Liver (tissue), 8 donors: ENCODE measurements at regions not wholly inside any gene's neighbourhood (a gene's known extent, or its start where the extent isn't known, plus 50 kb on each side); places are given as distances from the start of the nearest gene placed in this dataset.

ENCODE experiments used
- DNase-seq: peaks from one replicate; pipeline ENCODE4 v3.0.0-alpha.2; 2017; ENCODE audit warnings: low spot score
- H3K27ac ChIP-seq, 2 donors: one replicate each; pipeline ENCODE4 v1.7.0; 2013; ENCODE audit warnings: inconsistent platforms in 2 of 2, low read length in 2 of 2, control low read depth in 1 of 2, low read depth in 1 of 2, mild to moderate bottlenecking in 1 of 2
- H3K27me3 ChIP-seq, 4 donors: one replicate each; pipeline versions ENCODE4 v1.6.1 to v1.7.0; 2013; ENCODE audit warnings: low read length in 3 of 4, inconsistent platforms in 1 of 4, mild to moderate bottlenecking in 1 of 4, moderate library complexity in 1 of 4; ENCODE audit not compliant: control insufficient read depth in 4 of 4, insufficient read depth in 4 of 4
- H3K36me3 ChIP-seq, 4 donors: one replicate each; pipeline versions ENCODE4 v1.6.1 to v1.7.0; 2013; ENCODE audit warnings: low read length in 3 of 4, mild to moderate bottlenecking in 3 of 4, low read depth in 1 of 4, moderate library complexity in 1 of 4; ENCODE audit not compliant: control insufficient read depth in 4 of 4, insufficient read depth in 3 of 4
- H3K4me1 ChIP-seq, 4 donors: one replicate each; pipeline versions ENCODE4 v1.6.1 to v1.7.0; 2013; ENCODE audit warnings: low read length in 3 of 4, mild to moderate bottlenecking in 3 of 4, moderate library complexity in 1 of 4; ENCODE audit not compliant: control insufficient read depth in 4 of 4, insufficient read depth in 4 of 4
- H3K4me3 ChIP-seq, 3 donors: one replicate each; pipeline versions ENCODE4 v1.6.1 to v1.7.0; 2013; ENCODE audit warnings: low read length in 3 of 3, control low read depth in 1 of 3, low read depth in 1 of 3, mild to moderate bottlenecking in 1 of 3
- H3K9ac ChIP-seq, 2 donors: one replicate each; pipeline ENCODE4 v1.7.0; 2013; ENCODE audit warnings: low read length in 2 of 2, mild to moderate bottlenecking in 2 of 2, moderate library complexity in 2 of 2, control low read depth in 1 of 2, low read depth in 1 of 2
- H3K9me3 ChIP-seq, 4 donors: one replicate each; pipeline versions ENCODE4 v1.6.1 to v1.7.0; 2013; ENCODE audit warnings: low read length in 3 of 4; ENCODE audit not compliant: control insufficient read depth in 4 of 4
- EGR1 ChIP-seq, 2 donors: IDR thresholded peaks; 2 replicates each; pipeline ENCODE4 v1.6.1; 2016 to 2018; ENCODE audit warnings: antibody characterized with exemption in 2 of 2, low read depth in 2 of 2
- FOXA1 ChIP-seq: IDR thresholded peaks from 2 replicates; pipeline ENCODE4 v1.6.1; 2016; ENCODE audit warnings: antibody characterized with exemption
- FOXA2 ChIP-seq: IDR thresholded peaks from 2 replicates; pipeline ENCODE4 v1.6.1; 2016; ENCODE audit warnings: antibody characterized with exemption
- GABPA ChIP-seq, 2 donors: IDR thresholded peaks in 1 of 2; conservative IDR thresholded peaks in 1 of 2; 2 replicates each; pipeline ENCODE4 v1.6.1; 2016; ENCODE audit warnings: antibody characterized with exemption in 2 of 2, mild to moderate bottlenecking in 1 of 2, moderate library complexity in 1 of 2
- HNF4A ChIP-seq, 2 donors: conservative IDR thresholded peaks; 2 replicates each; pipeline ENCODE4 v1.6.1; 2016; ENCODE audit warnings: antibody characterized with exemption in 2 of 2, mild to moderate bottlenecking in 2 of 2
- HNF4G ChIP-seq: IDR thresholded peaks from 2 replicates; pipeline ENCODE4 v1.6.1; 2016; ENCODE audit warnings: antibody characterized with exemption
- JUND ChIP-seq, 2 donors: IDR thresholded peaks; 2 replicates each; pipeline ENCODE4 v1.6.1; 2016; ENCODE audit warnings: antibody characterized with exemption in 2 of 2
- NR2F2 ChIP-seq: IDR thresholded peaks from 2 replicates; pipeline ENCODE4 v1.6.1; 2016; ENCODE audit warnings: antibody characterized with exemption
- RAD21 ChIP-seq, 2 donors: IDR thresholded peaks; 2 replicates each; pipeline ENCODE4 v1.6.1; 2016; ENCODE audit warnings: antibody characterized with exemption in 2 of 2, mild to moderate bottlenecking in 2 of 2
- RXRA ChIP-seq, 2 donors: IDR thresholded peaks; 2 replicates each; pipeline ENCODE4 v1.6.1; 2017 to 2018; ENCODE audit warnings: antibody characterized with exemption in 2 of 2, mild to moderate bottlenecking in 1 of 2
- SP1 ChIP-seq: IDR thresholded peaks from 2 replicates; pipeline ENCODE4 v1.6.1; 2018; ENCODE audit warnings: antibody characterized with exemption, mild to moderate bottlenecking
- TAF1 ChIP-seq: conservative IDR thresholded peaks from 2 replicates; pipeline ENCODE4 v1.6.1; 2016; ENCODE audit warnings: antibody characterized with exemption, mild to moderate bottlenecking
- YY1 ChIP-seq: IDR thresholded peaks from 2 replicates; pipeline ENCODE4 v1.6.1; 2016; ENCODE audit warnings: antibody characterized with exemption, mild to moderate bottlenecking
- WGBS: extraction: QIAGEN DNeasy Blood & Tissue Kit; methylation state at CpG from one replicate; pipeline ENCODE4 v1.1.7; 2013; 5-methylcytosine and 5-hydroxymethylcytosine counted together
- TF ChIP-seq, protein P1 (sequence below): IDR thresholded peaks from 2 replicates; pipeline ENCODE4 v1.6.1; 2016; ENCODE audit warnings: antibody characterized with exemption, mild to moderate bottlenecking
- TF ChIP-seq, protein P2 (sequence below): IDR thresholded peaks from 2 replicates; pipeline ENCODE4 v1.6.1; 2016; ENCODE audit warnings: antibody characterized with exemption
- TF ChIP-seq, protein P3 (sequence below): IDR thresholded peaks from 2 replicates; pipeline ENCODE4 v1.6.1; 2016; ENCODE audit warnings: antibody characterized with exemption
- TF ChIP-seq, protein P4 (sequence below): fragments of 150-350 bp; IDR thresholded peaks from 2 replicates; pipeline ENCODE4 v1.5.1; 2017; ENCODE audit warnings: improper control_type of control experiment, low read depth, low read length; ENCODE audit not compliant: missing input control
- TF ChIP-seq, protein P5 (sequence below): IDR thresholded peaks from 2 replicates; pipeline ENCODE4 v1.6.1; 2016; ENCODE audit warnings: antibody characterized with exemption
- donor health status: healthy.
- donor health status: healthy.
- donor health status: healthy.
- donor health status: healthy.
- donor health status: healthy.

DNA sequence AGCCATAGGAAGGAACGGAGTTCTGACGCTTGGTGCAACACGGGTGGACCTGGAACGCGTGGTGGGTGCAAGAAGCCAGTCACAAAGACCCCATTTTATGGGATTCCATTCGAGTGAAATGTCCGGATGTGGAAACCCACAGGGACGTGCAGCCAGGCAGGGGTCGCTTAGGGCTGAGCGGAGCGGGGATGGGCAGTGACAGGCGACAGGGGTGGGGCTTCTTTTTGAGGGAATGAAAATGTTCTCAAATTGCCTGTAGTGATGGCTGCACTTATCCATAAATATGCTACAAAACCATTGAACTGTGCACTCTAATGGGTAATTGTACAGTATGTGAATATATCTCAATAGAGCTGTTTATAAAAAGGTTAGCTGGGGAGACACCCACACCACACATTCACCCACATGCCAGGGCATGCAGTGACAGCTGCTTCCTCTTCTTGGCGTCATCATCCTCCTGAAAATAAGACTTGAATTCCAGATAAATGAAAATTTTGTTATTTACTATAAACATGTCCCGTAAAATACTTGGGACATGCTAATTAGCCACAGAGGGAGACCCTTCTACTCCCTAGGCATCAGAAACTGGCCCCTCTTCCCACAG is 71.3 kb upstream of the OLFM1 start:
- TF ChIP-seq TAF1 (no peak), NR2F2 (no peak)
- H3K36me3 ChIP-seq: no peaks in the 10 kb centered on the region
- no peak overlapping the region for H3K27ac ChIP-seq
- H3K4me1 ChIP-seq: no peaks in the 10 kb centered on the region
- H3K9ac ChIP-seq: no peak overlapping the region
- no peaks in the 10 kb centered on the region for H3K9me3 ChIP-seq
- 74% methylated on average over 14 of the region's 14 CpGs for WGBS
- H3K4me3 ChIP-seq: no peak overlapping the region
- DNase-seq: no peak
- no peaks in the 10 kb centered on the region for H3K27me3 ChIP-seq

DNA sequence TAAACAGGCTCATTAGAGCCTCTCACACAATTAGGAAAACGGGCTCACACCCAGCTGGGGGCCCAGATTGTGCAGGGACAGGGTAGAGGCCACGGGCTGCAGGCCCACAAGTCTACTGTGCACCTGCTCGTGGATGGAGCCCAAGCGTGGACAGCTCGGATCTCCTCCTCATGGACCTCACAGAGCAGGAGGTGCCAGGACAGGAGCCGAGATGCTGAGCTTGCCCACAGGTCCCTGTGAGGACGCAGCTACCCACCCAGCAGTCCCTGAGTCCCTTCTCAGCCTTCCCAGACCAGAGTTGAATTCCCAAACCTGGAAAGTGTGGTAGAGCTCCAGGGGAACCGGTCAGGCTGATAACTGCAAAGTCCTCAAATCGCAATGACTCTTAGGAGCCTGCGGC is 70.6 kb upstream of the OLFM1 start:
- no peaks in the 10 kb centered on the region for H3K36me3 ChIP-seq
- H3K9me3 ChIP-seq: no peaks in the 10 kb centered on the region
- H3K4me3 ChIP-seq: no peak overlapping the region
- H3K27me3 ChIP-seq: no peaks in the 10 kb centered on the region
- H3K9ac ChIP-seq: no peak overlapping the region
- 75% methylated on average over 10 of the region's 10 CpGs for WGBS
- H3K4me1 ChIP-seq: no peaks in the 10 kb centered on the region
- no peak overlapping the region for H3K27ac ChIP-seq
- TF ChIP-seq, protein P1, sequence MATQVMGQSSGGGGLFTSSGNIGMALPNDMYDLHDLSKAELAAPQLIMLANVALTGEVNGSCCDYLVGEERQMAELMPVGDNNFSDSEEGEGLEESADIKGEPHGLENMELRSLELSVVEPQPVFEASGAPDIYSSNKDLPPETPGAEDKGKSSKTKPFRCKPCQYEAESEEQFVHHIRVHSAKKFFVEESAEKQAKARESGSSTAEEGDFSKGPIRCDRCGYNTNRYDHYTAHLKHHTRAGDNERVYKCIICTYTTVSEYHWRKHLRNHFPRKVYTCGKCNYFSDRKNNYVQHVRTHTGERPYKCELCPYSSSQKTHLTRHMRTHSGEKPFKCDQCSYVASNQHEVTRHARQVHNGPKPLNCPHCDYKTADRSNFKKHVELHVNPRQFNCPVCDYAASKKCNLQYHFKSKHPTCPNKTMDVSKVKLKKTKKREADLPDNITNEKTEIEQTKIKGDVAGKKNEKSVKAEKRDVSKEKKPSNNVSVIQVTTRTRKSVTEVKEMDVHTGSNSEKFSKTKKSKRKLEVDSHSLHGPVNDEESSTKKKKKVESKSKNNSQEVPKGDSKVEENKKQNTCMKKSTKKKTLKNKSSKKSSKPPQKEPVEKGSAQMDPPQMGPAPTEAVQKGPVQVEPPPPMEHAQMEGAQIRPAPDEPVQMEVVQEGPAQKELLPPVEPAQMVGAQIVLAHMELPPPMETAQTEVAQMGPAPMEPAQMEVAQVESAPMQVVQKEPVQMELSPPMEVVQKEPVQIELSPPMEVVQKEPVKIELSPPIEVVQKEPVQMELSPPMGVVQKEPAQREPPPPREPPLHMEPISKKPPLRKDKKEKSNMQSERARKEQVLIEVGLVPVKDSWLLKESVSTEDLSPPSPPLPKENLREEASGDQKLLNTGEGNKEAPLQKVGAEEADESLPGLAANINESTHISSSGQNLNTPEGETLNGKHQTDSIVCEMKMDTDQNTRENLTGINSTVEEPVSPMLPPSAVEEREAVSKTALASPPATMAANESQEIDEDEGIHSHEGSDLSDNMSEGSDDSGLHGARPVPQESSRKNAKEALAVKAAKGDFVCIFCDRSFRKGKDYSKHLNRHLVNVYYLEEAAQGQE: no peak
- TF ChIP-seq TAF1: no peak
- TF ChIP-seq RXRA (IDR thresholded peaks at IDR 0.05): no peak
- TF ChIP-seq FOXA1: no peak
- no peak for TF ChIP-seq GABPA (IDR thresholded peaks at IDR 0.05 in 1 of 2, conservative IDR thresholded peaks at IDR 0.05 in 1 of 2)
- no peak for TF ChIP-seq HNF4G
- no peak for TF ChIP-seq RAD21 (IDR thresholded peaks at IDR 0.05)
- TF ChIP-seq, protein P2, sequence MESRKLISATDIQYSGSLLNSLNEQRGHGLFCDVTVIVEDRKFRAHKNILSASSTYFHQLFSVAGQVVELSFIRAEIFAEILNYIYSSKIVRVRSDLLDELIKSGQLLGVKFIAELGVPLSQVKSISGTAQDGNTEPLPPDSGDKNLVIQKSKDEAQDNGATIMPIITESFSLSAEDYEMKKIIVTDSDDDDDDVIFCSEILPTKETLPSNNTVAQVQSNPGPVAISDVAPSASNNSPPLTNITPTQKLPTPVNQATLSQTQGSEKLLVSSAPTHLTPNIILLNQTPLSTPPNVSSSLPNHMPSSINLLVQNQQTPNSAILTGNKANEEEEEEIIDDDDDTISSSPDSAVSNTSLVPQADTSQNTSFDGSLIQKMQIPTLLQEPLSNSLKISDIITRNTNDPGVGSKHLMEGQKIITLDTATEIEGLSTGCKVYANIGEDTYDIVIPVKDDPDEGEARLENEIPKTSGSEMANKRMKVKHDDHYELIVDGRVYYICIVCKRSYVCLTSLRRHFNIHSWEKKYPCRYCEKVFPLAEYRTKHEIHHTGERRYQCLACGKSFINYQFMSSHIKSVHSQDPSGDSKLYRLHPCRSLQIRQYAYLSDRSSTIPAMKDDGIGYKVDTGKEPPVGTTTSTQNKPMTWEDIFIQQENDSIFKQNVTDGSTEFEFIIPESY: no peak
- no peak for TF ChIP-seq YY1
- TF ChIP-seq FOXA2: no peak
- TF ChIP-seq JUND (IDR thresholded peaks at IDR 0.05): no peak
- no peak for TF ChIP-seq SP1
- no peak for TF ChIP-seq EGR1 (IDR thresholded peaks at IDR 0.05; ENCODE audit: low read depth in 2 of 2)
- TF ChIP-seq, protein P3, sequence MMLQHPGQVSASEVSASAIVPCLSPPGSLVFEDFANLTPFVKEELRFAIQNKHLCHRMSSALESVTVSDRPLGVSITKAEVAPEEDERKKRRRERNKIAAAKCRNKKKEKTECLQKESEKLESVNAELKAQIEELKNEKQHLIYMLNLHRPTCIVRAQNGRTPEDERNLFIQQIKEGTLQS: no peak
- TF ChIP-seq HNF4A (conservative IDR thresholded peaks at IDR 0.05): no peak
- TF ChIP-seq, protein P4, sequence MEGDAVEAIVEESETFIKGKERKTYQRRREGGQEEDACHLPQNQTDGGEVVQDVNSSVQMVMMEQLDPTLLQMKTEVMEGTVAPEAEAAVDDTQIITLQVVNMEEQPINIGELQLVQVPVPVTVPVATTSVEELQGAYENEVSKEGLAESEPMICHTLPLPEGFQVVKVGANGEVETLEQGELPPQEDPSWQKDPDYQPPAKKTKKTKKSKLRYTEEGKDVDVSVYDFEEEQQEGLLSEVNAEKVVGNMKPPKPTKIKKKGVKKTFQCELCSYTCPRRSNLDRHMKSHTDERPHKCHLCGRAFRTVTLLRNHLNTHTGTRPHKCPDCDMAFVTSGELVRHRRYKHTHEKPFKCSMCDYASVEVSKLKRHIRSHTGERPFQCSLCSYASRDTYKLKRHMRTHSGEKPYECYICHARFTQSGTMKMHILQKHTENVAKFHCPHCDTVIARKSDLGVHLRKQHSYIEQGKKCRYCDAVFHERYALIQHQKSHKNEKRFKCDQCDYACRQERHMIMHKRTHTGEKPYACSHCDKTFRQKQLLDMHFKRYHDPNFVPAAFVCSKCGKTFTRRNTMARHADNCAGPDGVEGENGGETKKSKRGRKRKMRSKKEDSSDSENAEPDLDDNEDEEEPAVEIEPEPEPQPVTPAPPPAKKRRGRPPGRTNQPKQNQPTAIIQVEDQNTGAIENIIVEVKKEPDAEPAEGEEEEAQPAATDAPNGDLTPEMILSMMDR: no peak
- TF ChIP-seq, protein P5, sequence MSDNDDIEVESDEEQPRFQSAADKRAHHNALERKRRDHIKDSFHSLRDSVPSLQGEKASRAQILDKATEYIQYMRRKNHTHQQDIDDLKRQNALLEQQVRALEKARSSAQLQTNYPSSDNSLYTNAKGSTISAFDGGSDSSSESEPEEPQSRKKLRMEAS: no peak
- TF ChIP-seq NR2F2: no peak
- DNase-seq: no peak
